Activated CD4-positive, alpha-beta memory T cell treated with anti-CD3 and anti-CD28 coated beads, Interleukin-2, amount 10 ng/mL, durations not matched to agents 7 days and 5 days (primary cell): ENCODE measurements at regions not wholly inside any gene's neighbourhood (a gene's known extent, or its start where the extent isn't known, plus 50 kb on each side); places are given as distances from the start of the nearest gene placed in this dataset.
"Not testable (repeated sequence)": the region's sequence is repeated elsewhere in the genome, so short reads cannot be mapped to it uniquely, and the experiment has no call there.

Experiments used
- CTCF ChIA-PET: fragments of 350-600 bp; sonication (Branson Sonifier 250); formaldehyde crosslinking; loops from one replicate; lab custom pipeline; 2021; ENCODE audit warnings: antibody characterized with exemption, inconsistent platforms; lab: Charles Lee
- POLR2A ChIA-PET: fragments of 350-600 bp; sonication (Branson Sonifier 250); formaldehyde crosslinking; loops from one replicate; lab custom pipeline; 2021; ENCODE audit warnings: antibody characterized with exemption; lab: Charles Lee
- DNase-seq: peaks from one replicate; pipeline ENCODE4 v3.0.0-alpha.2; 2020
- H3K27ac Mint-ChIP-seq: one replicate; pipeline ENCODE4 v1.8.0; 2021; ENCODE audit warnings: mild to moderate bottlenecking, mixed read lengths
- H3K27me3 Mint-ChIP-seq: one replicate; pipeline ENCODE4 v1.8.0; 2021; ENCODE audit warnings: mixed read lengths
- H3K36me3 Mint-ChIP-seq: one replicate; pipeline ENCODE4 v1.8.0; 2021; ENCODE audit warnings: low read depth, mixed read lengths
- H3K4me1 Mint-ChIP-seq: one replicate; pipeline ENCODE4 v1.8.0; 2021; ENCODE audit warnings: mixed read lengths
- H3K4me3 Mint-ChIP-seq: one replicate; pipeline ENCODE4 v1.8.0; 2021; ENCODE audit warnings: mild to moderate bottlenecking, mixed read lengths
- H3K9me3 Mint-ChIP-seq: one replicate; pipeline ENCODE4 v1.8.0; 2021; ENCODE audit warnings: mixed read lengths

GRCh38 chr2:208573569-208573968 is 167.0 kb downstream of the PTH2R start:
- DNase-seq, result no peak
- Mint-ChIP-seq H3K27ac (no peak overlapping the region), H3K4me1 (no peaks in the 10 kb centered on the region), H3K27me3 (no peaks in the 10 kb centered on the region), H3K36me3 (no peaks in the 10 kb centered on the region), H3K9me3 (no peaks in the 10 kb centered on the region), H3K4me3 (no peak overlapping the region)
- ChIA-PET POLR2A (no interaction called here), CTCF (no interaction called here)

DNA sequence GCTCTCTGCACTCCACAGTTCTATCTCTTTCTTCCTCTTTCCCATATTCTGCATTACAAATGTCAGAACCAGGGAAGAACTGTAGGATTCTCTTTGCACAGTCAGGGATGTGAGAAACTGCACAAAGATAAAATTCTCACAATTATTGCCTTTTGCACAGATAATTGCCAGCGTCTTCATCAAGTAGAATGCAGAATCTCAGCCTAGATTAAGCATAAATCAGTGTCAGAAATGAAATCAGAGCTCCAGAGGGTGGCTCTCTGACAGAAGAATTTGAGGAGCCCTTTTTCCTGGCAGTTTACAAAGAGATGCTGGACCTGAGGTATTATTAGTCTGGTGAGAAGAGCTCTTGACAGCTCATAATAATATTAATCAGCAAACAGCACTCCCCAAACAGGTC is 173.1 kb downstream of the PTH2R start:
- Mint-ChIP-seq H3K36me3 (no peaks in the 10 kb centered on the region), H3K9me3 (no peaks in the 10 kb centered on the region), H3K4me3 (no peak overlapping the region), H3K27me3 (no peaks in the 10 kb centered on the region), H3K27ac (no peak overlapping the region), H3K4me1 (no peaks in the 10 kb centered on the region)
- ChIA-PET CTCF (no interaction called here), POLR2A (no interaction called here)
- no peak for DNase-seq

GRCh38 chr2:208584378-208584985 is 177.9 kb downstream of the PTH2R start:
- CTCF ChIA-PET, result no interaction called here
- POLR2A ChIA-PET, result no interaction called here
- Mint-ChIP-seq H3K4me3 (no peak overlapping the region), H3K36me3 (no peaks in the 10 kb centered on the region), H3K27ac (no peak overlapping the region), H3K27me3 (no peaks in the 10 kb centered on the region), H3K4me1 (no peaks in the 10 kb centered on the region), H3K9me3 (no peaks in the 10 kb centered on the region)
- DNase-seq, result no peak

DNA sequence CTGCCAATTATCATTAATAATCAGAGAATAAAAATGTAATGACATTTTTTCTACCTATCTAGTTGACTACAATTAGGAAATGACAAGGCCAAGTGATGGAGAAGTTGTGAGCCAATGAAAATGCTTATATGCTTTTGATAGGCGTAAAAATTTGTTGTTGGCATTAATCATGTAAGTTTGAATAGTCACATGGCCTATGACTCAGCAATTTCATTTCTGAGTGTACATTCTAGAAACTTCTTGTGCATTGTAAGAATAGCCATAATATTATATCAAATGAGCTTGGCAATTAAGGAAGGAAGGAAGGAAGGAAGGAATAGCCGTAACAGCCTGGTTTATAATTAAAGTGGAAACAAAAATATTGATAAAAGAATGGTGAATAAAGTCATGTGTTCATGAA is 179.9 kb downstream of the PTH2R start:
- CTCF ChIA-PET, result no interaction called here
- POLR2A ChIA-PET, result no interaction called here
- no peak overlapping the region for H3K4me3 Mint-ChIP-seq

DNA sequence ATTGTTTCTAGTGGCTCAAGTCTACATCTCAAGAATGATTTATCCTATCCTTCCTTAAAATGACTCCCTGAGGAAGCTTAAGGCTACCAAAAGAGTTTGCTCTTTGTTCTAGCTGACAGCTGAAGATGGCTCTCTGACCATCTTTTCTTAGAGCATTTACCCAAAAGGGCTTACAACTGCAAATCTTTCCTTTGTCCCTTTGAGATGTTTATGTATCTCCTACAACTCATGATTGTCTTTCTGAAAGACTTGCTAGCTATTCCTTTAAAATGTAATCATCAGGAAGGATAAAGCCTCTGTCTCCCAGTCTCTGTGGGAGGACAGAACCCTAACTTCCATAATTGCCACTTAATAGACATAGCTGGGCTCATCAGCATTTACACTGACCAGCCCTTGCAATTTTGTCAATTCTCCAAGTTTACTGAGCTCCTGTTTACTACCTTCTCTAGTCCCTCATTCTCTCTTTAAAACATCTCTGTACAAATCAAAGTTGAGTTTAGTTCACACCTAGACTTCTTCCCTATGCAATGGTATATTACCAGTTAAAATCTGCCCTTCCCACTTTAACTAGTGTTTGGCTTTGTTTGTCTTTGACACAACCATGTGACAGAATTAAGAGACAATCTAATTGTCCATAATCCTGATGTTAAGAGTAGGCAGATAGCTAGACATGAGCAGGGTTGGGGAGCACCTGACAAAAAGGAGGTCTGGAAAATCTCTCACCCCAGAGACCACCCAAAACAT is 188.2 kb downstream of the PTH2R start:
- Mint-ChIP-seq H3K4me1 (no peaks in the 10 kb centered on the region), H3K36me3 (no peaks in the 10 kb centered on the region), H3K4me3 (no peak overlapping the region), H3K27me3 (no peaks in the 10 kb centered on the region), H3K9me3 (no peaks in the 10 kb centered on the region), H3K27ac (no peak overlapping the region)
- no peak for DNase-seq
- POLR2A ChIA-PET, result no interaction called here
- CTCF ChIA-PET, result no interaction called here

More for the DNA sequence above, 179.9 kb downstream of the PTH2R start:
- Mint-ChIP-seq H3K9me3 (no peaks in the 10 kb centered on the region), H3K27ac (no peak overlapping the region), H3K36me3 (no peaks in the 10 kb centered on the region), H3K4me1 (no peaks in the 10 kb centered on the region), H3K27me3 (no peaks in the 10 kb centered on the region)
- DNase-seq, result no peak

DNA sequence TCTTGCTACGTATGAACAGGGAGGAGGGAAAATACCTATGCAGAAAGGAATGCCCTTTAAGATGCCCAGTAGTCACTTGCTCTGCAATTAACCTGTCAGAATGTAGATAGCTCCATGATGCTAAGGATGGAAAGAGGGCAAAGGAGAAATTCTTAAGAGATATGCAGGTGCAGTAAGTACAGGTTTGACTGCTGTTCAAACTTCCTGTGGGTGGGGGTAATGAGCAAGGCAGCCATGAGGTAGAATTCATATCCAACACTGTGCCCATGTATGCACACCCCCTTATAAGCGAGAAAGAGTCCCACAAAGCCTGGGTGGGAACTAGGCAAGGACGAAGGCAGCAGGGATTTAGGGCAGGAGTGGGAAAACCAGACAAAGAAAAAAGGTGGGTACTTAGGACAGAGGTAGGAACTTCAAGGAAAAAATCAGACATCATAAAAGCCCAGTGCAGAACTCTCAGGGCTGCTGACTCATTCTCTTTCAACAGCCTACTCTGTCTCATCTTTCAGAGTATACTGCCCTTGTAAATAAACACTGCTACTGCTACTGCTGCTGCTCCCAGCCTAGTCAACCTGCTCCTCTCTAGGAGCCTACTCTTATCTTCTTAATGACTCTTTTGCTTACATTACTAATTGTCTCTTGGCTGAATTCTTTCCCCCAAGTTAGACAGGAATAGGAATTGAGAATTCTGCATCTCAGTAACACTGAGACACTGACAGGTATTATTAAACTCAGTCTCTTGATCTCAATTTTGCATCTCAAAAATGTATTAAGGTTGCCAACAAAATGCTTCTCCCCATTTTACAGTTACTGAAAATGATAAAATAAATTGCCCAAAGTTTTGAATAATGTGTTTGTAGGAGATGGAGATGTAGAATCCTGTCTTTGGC is 189.0 kb downstream of the PTH2R start:
- H3K36me3 Mint-ChIP-seq, result no peaks in the 10 kb centered on the region
- H3K4me3 Mint-ChIP-seq, result no peak overlapping the region
- H3K9me3 Mint-ChIP-seq, result no peaks in the 10 kb centered on the region
- H3K27ac Mint-ChIP-seq, result no peak overlapping the region
- POLR2A ChIA-PET, result no interaction called here
- no peak for DNase-seq
- H3K27me3 Mint-ChIP-seq, result no peaks in the 10 kb centered on the region
- H3K4me1 Mint-ChIP-seq, result no peaks in the 10 kb centered on the region
- CTCF ChIA-PET, result no interaction called here

DNA sequence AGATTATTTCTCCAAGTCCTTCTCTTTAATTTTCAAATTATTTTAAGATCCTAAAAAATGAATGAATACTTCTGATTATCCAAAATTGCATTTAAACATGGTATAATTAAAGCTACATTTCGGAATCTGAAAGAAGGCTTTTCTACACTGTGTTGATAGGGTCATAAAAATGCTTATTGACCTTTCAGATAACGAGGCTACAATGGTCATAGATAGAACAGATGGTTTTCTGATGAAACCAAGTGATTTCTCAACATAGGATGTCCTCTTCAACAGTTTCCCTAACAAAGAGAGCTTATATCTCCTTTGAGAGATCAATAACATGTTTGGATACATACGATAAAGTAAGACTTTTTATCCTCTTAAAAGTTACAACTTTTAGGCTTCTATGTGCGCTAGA is 201.1 kb downstream of the PTH2R start:
- Mint-ChIP-seq H3K27ac (no peak overlapping the region), H3K36me3 (no peaks in the 10 kb centered on the region), H3K27me3 (no peaks in the 10 kb centered on the region), H3K4me3 (no peak overlapping the region), H3K4me1 (no peaks in the 10 kb centered on the region), H3K9me3 (no peaks in the 10 kb centered on the region)
- DNase-seq, result no peak
- POLR2A ChIA-PET, result no interaction called here
- CTCF ChIA-PET, result no interaction called here

DNA sequence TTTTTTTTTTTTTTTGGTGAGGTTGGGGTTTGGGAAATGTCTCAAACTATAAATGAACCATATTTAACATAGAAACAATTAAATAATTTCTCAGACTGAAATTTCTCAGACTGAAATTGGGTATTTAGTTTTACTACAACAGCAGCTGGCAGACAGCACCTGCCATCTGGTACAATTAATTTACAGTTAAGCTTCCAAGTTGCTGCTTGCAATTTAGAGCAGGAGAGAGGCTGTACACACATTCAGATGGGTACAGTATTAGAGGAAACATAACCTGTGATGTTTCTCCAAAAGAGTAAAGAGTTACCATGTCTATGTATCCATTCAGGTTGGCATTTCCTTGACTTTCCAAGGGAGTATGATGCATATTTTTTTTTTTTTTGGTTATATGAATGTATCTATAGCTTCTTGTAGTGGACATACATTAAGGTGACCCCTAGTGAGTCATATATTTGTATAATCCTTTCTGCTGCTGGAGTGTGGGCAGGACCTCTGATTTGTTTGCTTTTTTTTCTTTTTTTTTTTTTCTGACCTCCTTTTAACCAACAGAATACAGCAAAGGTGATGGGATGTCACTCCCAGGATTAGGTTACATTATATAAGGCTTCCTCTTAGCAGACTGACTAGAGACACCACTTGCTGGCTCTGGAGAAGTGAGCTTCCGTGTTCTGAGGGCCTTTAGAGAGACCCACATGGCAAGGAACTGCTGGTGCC is 201.7 kb downstream of the PTH2R start:
- no peaks in the 10 kb centered on the region for H3K36me3 Mint-ChIP-seq
- H3K27ac Mint-ChIP-seq, result no peak overlapping the region
- H3K9me3 Mint-ChIP-seq, result no peaks in the 10 kb centered on the region
- CTCF ChIA-PET, result no interaction called here
- POLR2A ChIA-PET, result no interaction called here
- H3K4me1 Mint-ChIP-seq, result no peaks in the 10 kb centered on the region
- no peaks in the 10 kb centered on the region for H3K27me3 Mint-ChIP-seq
- H3K4me3 Mint-ChIP-seq, result no peak overlapping the region
- DNase-seq, result no peak

DNA sequence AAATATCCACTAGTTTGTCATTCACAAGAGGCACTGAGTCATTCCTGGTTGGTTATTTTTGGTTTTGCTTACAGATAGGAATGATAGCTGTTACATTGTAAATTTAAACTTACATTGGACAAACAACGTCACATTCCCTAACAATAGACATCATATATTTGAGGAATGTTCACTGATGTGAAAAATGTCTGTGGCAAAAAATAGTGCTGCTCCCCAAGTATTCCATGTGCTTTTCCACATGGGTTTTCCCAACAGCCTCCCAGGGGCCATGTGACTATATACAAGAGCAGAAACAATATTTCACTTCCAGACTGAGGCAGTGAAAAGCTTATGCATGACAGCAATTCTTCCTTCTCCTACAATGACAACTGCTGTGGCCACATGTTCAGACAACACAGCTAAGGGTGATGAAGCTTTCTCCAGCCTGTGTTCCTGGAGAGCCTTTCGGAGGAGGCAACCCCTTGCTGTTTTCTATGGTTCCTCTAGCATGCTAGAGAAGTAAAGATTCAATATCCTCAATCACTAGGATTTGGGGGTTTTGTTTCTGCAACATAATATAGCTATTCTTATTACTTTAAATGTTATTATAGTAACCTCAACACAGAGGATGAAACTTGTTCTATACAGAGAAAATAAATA is 202.7 kb downstream of the PTH2R start:
- Mint-ChIP-seq H3K36me3 (no peaks in the 10 kb centered on the region), H3K27ac (no peak overlapping the region), H3K4me3 (no peak overlapping the region), H3K4me1 (no peaks in the 10 kb centered on the region), H3K9me3 (no peaks in the 10 kb centered on the region), H3K27me3 (no peaks in the 10 kb centered on the region)
- CTCF ChIA-PET, result no interaction called here
- POLR2A ChIA-PET, result no interaction called here
- DNase-seq, result no peak

GRCh38 chr2:208615675-208616074 is 209.1 kb downstream of the PTH2R start:
- POLR2A ChIA-PET, CTCF ChIA-PET, DNase-seq, H3K4me1 Mint-ChIP-seq, H3K27ac Mint-ChIP-seq, H3K9me3 Mint-ChIP-seq, H3K36me3 Mint-ChIP-seq, H3K4me3 Mint-ChIP-seq, H3K27me3 Mint-ChIP-seq: not testable (repeated sequence)

DNA sequence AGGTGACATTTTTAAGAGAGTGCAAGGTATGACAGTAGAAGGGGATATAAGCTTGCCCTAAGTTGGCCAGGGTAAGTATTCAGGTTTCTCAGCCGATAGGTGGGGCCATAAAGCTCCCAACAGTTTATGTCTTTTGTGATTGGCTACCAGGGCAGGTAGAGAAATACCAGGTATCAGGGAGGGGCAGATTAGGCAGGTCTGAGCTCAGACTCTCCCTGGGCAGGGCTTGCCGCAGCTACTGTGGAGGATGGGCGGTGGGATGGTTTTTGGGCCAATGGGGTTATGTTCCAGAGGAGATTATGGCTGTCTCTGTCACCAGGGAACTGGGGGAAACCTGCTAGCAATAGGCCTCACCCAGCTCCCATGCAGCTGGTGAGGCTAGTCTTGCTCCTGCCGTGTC is 211.6 kb downstream of the PTH2R start:
- H3K4me3 Mint-ChIP-seq, result no peak overlapping the region
- H3K36me3 Mint-ChIP-seq, result no peaks in the 10 kb centered on the region
- no peaks in the 10 kb centered on the region for H3K27me3 Mint-ChIP-seq
- no peak overlapping the region for H3K27ac Mint-ChIP-seq
- no peaks in the 10 kb centered on the region for H3K9me3 Mint-ChIP-seq
- DNase-seq, result no peak
- ChIA-PET POLR2A (no interaction called here), CTCF (no interaction called here)
- no peaks in the 10 kb centered on the region for H3K4me1 Mint-ChIP-seq

- Mint-ChIP-seq H3K36me3 (no peaks in the 10 kb centered on the region), H3K4me3 (no peak overlapping the region), H3K27me3 (no peaks in the 10 kb centered on the region), H3K4me1 (no peaks in the 10 kb centered on the region), H3K9me3 (no peaks in the 10 kb centered on the region), H3K27ac (no peak overlapping the region)
- CTCF ChIA-PET, result no interaction called here
- no peak for DNase-seq
- POLR2A ChIA-PET, result no interaction called here
Measured at GRCh38 chr2:208619993-208620392, 213.4 kb downstream of the PTH2R start.
